ENCODE measurements at regions not wholly inside any gene's neighbourhood (a gene's known extent, or its start where the extent isn't known, plus 50 kb on each side); places are given as distances from the start of the nearest gene placed in this dataset.

- Histone ChIP-seq H3K4me1 (no peaks in the 10 kb centered on the region), H3K27ac (no peak overlapping the region), H3K36me3 (no peaks in the 10 kb centered on the region), H3K9me3 (no peaks in the 10 kb centered on the region), H3K27me3 (peaks cover 0 to 22% (median 3%) of the 10 kb centered on the region in 9 donors), H3K4me3 (no peak overlapping the region)
- TF ChIP-seq, protein P1, sequence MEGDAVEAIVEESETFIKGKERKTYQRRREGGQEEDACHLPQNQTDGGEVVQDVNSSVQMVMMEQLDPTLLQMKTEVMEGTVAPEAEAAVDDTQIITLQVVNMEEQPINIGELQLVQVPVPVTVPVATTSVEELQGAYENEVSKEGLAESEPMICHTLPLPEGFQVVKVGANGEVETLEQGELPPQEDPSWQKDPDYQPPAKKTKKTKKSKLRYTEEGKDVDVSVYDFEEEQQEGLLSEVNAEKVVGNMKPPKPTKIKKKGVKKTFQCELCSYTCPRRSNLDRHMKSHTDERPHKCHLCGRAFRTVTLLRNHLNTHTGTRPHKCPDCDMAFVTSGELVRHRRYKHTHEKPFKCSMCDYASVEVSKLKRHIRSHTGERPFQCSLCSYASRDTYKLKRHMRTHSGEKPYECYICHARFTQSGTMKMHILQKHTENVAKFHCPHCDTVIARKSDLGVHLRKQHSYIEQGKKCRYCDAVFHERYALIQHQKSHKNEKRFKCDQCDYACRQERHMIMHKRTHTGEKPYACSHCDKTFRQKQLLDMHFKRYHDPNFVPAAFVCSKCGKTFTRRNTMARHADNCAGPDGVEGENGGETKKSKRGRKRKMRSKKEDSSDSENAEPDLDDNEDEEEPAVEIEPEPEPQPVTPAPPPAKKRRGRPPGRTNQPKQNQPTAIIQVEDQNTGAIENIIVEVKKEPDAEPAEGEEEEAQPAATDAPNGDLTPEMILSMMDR (IDR thresholded peaks at IDR 0.05): no peak
- TF ChIP-seq POLR2A (IDR thresholded peaks at IDR 0.05): no peak
- no peak for ATAC-seq
- intact Hi-C loops (cut with DNase I): loop anchor here in 1 of 10 donors (5.0 kb wide), 1 partner anchor 98 kb away; no protein-coding TSS in a partner anchor
- no peak for DNase-seq
- 56 to 82% (median 70%) methylated on average over 5 of the region's 5 CpGs for WGBS, 4 donors
Measured at GRCh38 chr11:120024586-120024985, 113.3 kb downstream of the TRIM29 start.

DNA sequence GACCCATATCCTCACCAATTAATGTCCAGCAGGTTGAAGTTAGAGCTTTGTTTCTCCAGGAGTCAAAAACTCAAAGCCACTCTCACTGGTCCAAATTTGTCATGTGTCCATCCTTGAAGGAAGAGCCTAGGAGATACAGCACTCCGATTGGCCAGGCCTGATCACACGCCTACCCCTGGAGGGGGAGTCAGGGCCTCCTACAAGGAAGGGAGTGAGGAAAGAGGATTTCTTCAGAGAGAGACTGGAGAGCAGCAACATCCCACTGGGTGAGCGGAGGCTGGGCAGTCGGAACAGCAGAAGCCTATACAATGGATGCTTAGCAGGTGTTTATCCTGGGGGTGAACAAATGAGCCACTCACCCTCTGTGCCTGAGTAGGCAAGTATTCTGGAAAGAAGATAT lies 113.9 kb downstream of the TRIM29 start:
- no peak for ATAC-seq
- DNase-seq: no peak
- Histone ChIP-seq H3K4me3 (no peak overlapping the region), H3K36me3 (no peaks in the 10 kb centered on the region), H3K27ac (no peak overlapping the region), H3K9me3 (no peaks in the 10 kb centered on the region), H3K4me1 (no peaks in the 10 kb centered on the region), H3K27me3 (peaks cover 0 to 22% (median 3%) of the 10 kb centered on the region in 9 donors)
- 83 to 93% (median 84%) methylated on average over 4 of the region's 4 CpGs for WGBS, 4 donors
- intact Hi-C loops (cut with DNase I): loop anchor here in 1 of 10 donors (5.0 kb wide), 1 partner anchor 98 kb away; no protein-coding TSS in a partner anchor
- TF ChIP-seq, protein P1 (IDR thresholded peaks at IDR 0.05): no peak
- TF ChIP-seq POLR2A (IDR thresholded peaks at IDR 0.05): no peak

- ATAC-seq: no peak
Measured at GRCh38 chr11:120023551-120023950, 114.4 kb downstream of the TRIM29 start.

DNA sequence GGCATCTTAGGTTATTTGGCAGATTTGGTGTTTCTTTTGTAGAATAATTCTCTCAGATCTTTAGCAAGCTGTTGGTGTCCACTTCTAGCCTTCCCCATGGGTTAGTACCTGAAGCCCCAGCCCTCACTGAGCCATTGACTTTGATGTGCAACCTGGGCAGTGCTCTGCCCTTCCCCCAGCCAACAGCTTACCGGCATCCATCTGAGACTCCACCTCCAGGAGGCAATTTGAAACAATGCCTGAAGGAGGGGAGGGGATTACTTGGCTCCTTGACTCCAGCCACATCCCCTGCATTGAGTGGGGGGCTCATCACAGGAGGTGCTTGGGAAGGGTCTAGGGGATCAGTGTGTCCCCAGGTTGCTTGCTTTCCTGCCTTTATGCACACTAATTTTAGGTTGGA lies 114.8 kb downstream of the TRIM29 start:
- Histone ChIP-seq H3K9me3 (no peaks in the 10 kb centered on the region), H3K4me1 (no peaks in the 10 kb centered on the region), H3K4me3 (no peak overlapping the region), H3K27ac (no peak overlapping the region), H3K27me3 (peaks cover 0 to 24% (median 3%) of the 10 kb centered on the region in 9 donors), H3K36me3 (no peaks in the 10 kb centered on the region)
- intact Hi-C loops (cut with DNase I): loop anchor here in 1 of 10 donors (5.0 kb wide), 1 partner anchor 99 kb away; no protein-coding TSS in a partner anchor
- no peak for TF ChIP-seq POLR2A (IDR thresholded peaks at IDR 0.05)
- TF ChIP-seq, protein P1 (IDR thresholded peaks at IDR 0.05): no peak
- 8 to 33% (median 17%) methylated on average over 1 of the region's 1 CpG for WGBS, 4 donors
- ATAC-seq: no peak
- DNase-seq: no peak

More at GRCh38 chr11:120023551-120023950, 114.4 kb downstream of the TRIM29 start:
- TF ChIP-seq, protein P1 (IDR thresholded peaks at IDR 0.05): no peak
- TF ChIP-seq POLR2A (IDR thresholded peaks at IDR 0.05): no peak
- 75 to 93% (median 85%) methylated on average over 5 of the region's 5 CpGs for WGBS, 4 donors
- intact Hi-C loops (cut with DNase I): loop anchor here in 1 of 10 donors (5.0 kb wide), 1 partner anchor 99 kb away; no protein-coding TSS in a partner anchor
- H3K9me3 ChIP-seq: no peaks in the 10 kb centered on the region
- no peak for DNase-seq
- no peak overlapping the region for H3K4me3 ChIP-seq
- H3K36me3 ChIP-seq: no peaks in the 10 kb centered on the region
- H3K27me3 ChIP-seq: peaks cover 0 to 22% (median 3%) of the 10 kb centered on the region in 9 donors
- no peak overlapping the region for H3K27ac ChIP-seq
- H3K4me1 ChIP-seq: no peaks in the 10 kb centered on the region
